ENCODE measurements at regions not wholly inside any gene's neighbourhood (a gene's known extent, or its start where the extent isn't known, plus 50 kb on each side); places are given as distances from the start of the nearest gene placed in this dataset.

GRCh38 chr2:196537311-196537710, 102.2 kb upstream of the CCDC150 start:
- TF ChIP-seq POLR2A (IDR thresholded peaks at IDR 0.05) (no peak), CTCF (IDR thresholded peaks at IDR 0.05 in 4 of 5, conservative IDR thresholded peaks at IDR 0.05 in 1 of 5) (no peak)

Data from gastrocnemius medialis (tissue), 4 donors.